Natural killer cell (primary cell): ENCODE measurements at regions not wholly inside any gene's neighbourhood (a gene's known extent, or its start where the extent isn't known, plus 50 kb on each side); places are given as distances from the start of the nearest gene placed in this dataset.

Experiments
- ATAC-seq, 3 donors: fragments of 150-1000 bp in 2 of 3; fragments of 200-7000 bp in 1 of 3; cut with Tn5 transposase; 1 replicate in 1 of 3; 2 replicates in 2 of 3; pipeline ENCODE4 v1.10.0; 2021; ENCODE audit warnings: mild to moderate bottlenecking in 2 of 3, moderate library complexity in 2 of 3
- DNase-seq, 2 donors: peaks; one replicate each; pipeline versions ENCODE4 v3.0.0 to v3.0.0-alpha.2; 2013 to 2021; ENCODE audit warnings: mixed read lengths in 1 of 2
- H3K27ac ChIP-seq: one replicate; pipeline ENCODE4 v1.5.1; 2013; ENCODE audit warnings: mild to moderate bottlenecking, low read length
- H3K27me3 ChIP-seq: one replicate; pipeline ENCODE4 v1.6.1; 2013; ENCODE audit warnings: low read length; ENCODE audit not compliant: control insufficient read depth, insufficient read depth
- H3K36me3 ChIP-seq: one replicate; pipeline ENCODE4 v1.6.1; 2013; ENCODE audit warnings: low read length; ENCODE audit not compliant: control insufficient read depth, insufficient read depth
- H3K4me1 ChIP-seq: one replicate; pipeline ENCODE4 v1.6.1; 2013; ENCODE audit warnings: low read length; ENCODE audit not compliant: control insufficient read depth, insufficient read depth
- H3K4me3 ChIP-seq: one replicate; pipeline ENCODE4 v1.5.1; 2013; ENCODE audit warnings: low read length
- H3K9me3 ChIP-seq: one replicate; pipeline ENCODE4 v1.6.1; 2013; ENCODE audit warnings: low read length; ENCODE audit not compliant: control insufficient read depth, insufficient read depth
- H3K27ac Mint-ChIP-seq, 2 donors: one replicate each; pipeline ENCODE4 v1.8.0; 2022; ENCODE audit warnings: mild to moderate bottlenecking in 2 of 2, mixed read lengths in 2 of 2, moderate library complexity in 1 of 2
- H3K27me3 Mint-ChIP-seq, 2 donors: one replicate each; pipeline ENCODE4 v1.8.0; 2022; ENCODE audit warnings: low read depth in 2 of 2, mixed read lengths in 2 of 2
- H3K36me3 Mint-ChIP-seq: one replicate; pipeline ENCODE4 v1.8.0; 2022; ENCODE audit warnings: mixed read lengths
- H3K4me1 Mint-ChIP-seq, 2 donors: one replicate each; pipeline ENCODE4 v1.8.0; 2022; ENCODE audit warnings: mixed read lengths in 2 of 2
- H3K4me3 Mint-ChIP-seq: one replicate; pipeline ENCODE4 v1.8.0; 2022; ENCODE audit warnings: mild to moderate bottlenecking, moderate library complexity, mixed read lengths
- H3K9me3 Mint-ChIP-seq, 2 donors: one replicate each; pipeline ENCODE4 v1.8.0; 2022; ENCODE audit warnings: mixed read lengths in 2 of 2
- CTCF ChIP-seq: fragments of 200-600 bp; IDR thresholded peaks from one replicate; pipeline ENCODE4 v1.8.0; 2022; ENCODE audit warnings: antibody characterized with exemption
- WGBS: methylation state at CpG from one replicate; pipeline ENCODE4 v1.1.7; 2013; ENCODE audit warnings: missing lambda C conversion rate; ENCODE audit not compliant: insufficient coverage; 5-methylcytosine and 5-hydroxymethylcytosine counted together
- intact Hi-C: fragments of 100-400 bp; cut with micrococcal nuclease; formaldehyde crosslinking; loops from one replicate; pipeline ENCODE4 v1.14.2; 2022

- TF ChIP-seq CTCF: no peak
- Histone ChIP-seq H3K27ac (no peak overlapping the region), H3K4me3 (no peak overlapping the region), H3K36me3 (no peaks in the 10 kb centered on the region), H3K9me3 (no peaks in the 10 kb centered on the region), H3K27me3 (no peaks in the 10 kb centered on the region), H3K4me1 (no peaks in the 10 kb centered on the region)
- WGBS: 91% methylated on average over 11 of the region's 11 CpGs
- H3K36me3 Mint-ChIP-seq: no peaks in the 10 kb centered on the region
- no peak overlapping the region for H3K4me3 Mint-ChIP-seq
- peaks cover 4 to 13% of the 10 kb centered on the region in 2 donors for H3K27me3 Mint-ChIP-seq
- intact Hi-C loops: no loop called here
- no peaks in the 10 kb centered on the region for H3K9me3 Mint-ChIP-seq
- ATAC-seq: no peak
- H3K27ac Mint-ChIP-seq: no peak overlapping the region
- DNase-seq: no peak
- no peaks in the 10 kb centered on the region for H3K4me1 Mint-ChIP-seq
Measured at GRCh38 chr14:65153101-65153500, 50.8 kb upstream of the MAX start.

GRCh38 chr14:65156568-65157366 lies 54.5 kb upstream of the MAX start:
- H3K27me3 Mint-ChIP-seq: no peaks in the 10 kb centered on the region
- no peak overlapping the region for H3K4me3 ChIP-seq
- H3K9me3 ChIP-seq: no peaks in the 10 kb centered on the region
- intact Hi-C loops: no loop called here
- no peaks in the 10 kb centered on the region for H3K9me3 Mint-ChIP-seq
- ATAC-seq: no peak
- no peak overlapping the region for H3K4me3 Mint-ChIP-seq
- no peak for DNase-seq
- no peak overlapping the region for H3K27ac Mint-ChIP-seq
- TF ChIP-seq CTCF: no peak
- H3K4me1 Mint-ChIP-seq: no peaks in the 10 kb centered on the region
- H3K4me1 ChIP-seq: peaks cover 7% of the 10 kb centered on the region
- H3K36me3 ChIP-seq: no peaks in the 10 kb centered on the region
- WGBS: 69% methylated on average over 15 of the region's 15 CpGs
- no peaks in the 10 kb centered on the region for H3K27me3 ChIP-seq
- H3K27ac ChIP-seq: peak overlapping the region; percentile 64
- no peaks in the 10 kb centered on the region for H3K36me3 Mint-ChIP-seq

- H3K9me3 ChIP-seq: no peaks in the 10 kb centered on the region
- intact Hi-C loops: loop anchor here (10.0 kb wide), 1 partner anchor 665 kb away; no protein-coding TSS in a partner anchor
- Mint-ChIP-seq H3K27ac (no peak overlapping the region), H3K36me3 (no peaks in the 10 kb centered on the region), H3K4me1 (no peaks in the 10 kb centered on the region), H3K4me3 (no peak overlapping the region), H3K27me3 (no peaks in the 10 kb centered on the region), H3K9me3 (no peaks in the 10 kb centered on the region)
- DNase-seq (no peak), ATAC-seq (no peak)
- H3K4me1 ChIP-seq: peaks cover 7% of the 10 kb centered on the region
- no peak overlapping the region for H3K27ac ChIP-seq
- no peaks in the 10 kb centered on the region for H3K36me3 ChIP-seq
- TF ChIP-seq CTCF: no peak
- H3K27me3 ChIP-seq: no peaks in the 10 kb centered on the region
- no peak overlapping the region for H3K4me3 ChIP-seq
- WGBS: 80% methylated on average over 4 of the region's 4 CpGs
Measured at GRCh38 chr14:65159281-65160062, 57.2 kb upstream of the MAX start.
